ENCODE measurements at regions not wholly inside any gene's neighbourhood (a gene's known extent, or its start where the extent isn't known, plus 50 kb on each side); places are given as distances from the start of the nearest gene placed in this dataset.
"Not testable (repeated sequence)": the region's sequence is repeated elsewhere in the genome, so short reads cannot be mapped to it uniquely, and the experiment has no call there.

GRCh38 chr3:69658514-69659140, 80.6 kb upstream of the MITF start:
- no peak for DNase-seq (ENCODE audit: low read depth)
- no peak overlapping the region for H3K4me3 ChIP-seq (ENCODE audit: low read depth, low read length)
- TF ChIP-seq CTCF (conservative IDR thresholded peaks at IDR 0.05; ENCODE audit: low read depth, low read length), result no peak

GRCh38 chr3:69657030-69657429, 82.2 kb upstream of the MITF start:
- not testable (repeated sequence) for H3K4me3 ChIP-seq (ENCODE audit: low read depth, low read length); DNase-seq (ENCODE audit: low read depth)

- TF ChIP-seq CTCF (conservative IDR thresholded peaks at IDR 0.05; ENCODE audit: low read depth, low read length), result no peak
- no peak for DNase-seq (ENCODE audit: low read depth)
- H3K4me3 ChIP-seq (ENCODE audit: low read depth, low read length), result no peak overlapping the region
Measured at GRCh38 chr3:69651765-69652164, 87.5 kb upstream of the MITF start.

GRCh38 chr3:69650066-69650419, 89.2 kb upstream of the MITF start:
- DNase-seq (ENCODE audit: low read depth), result no peak
- TF ChIP-seq CTCF (conservative IDR thresholded peaks at IDR 0.05; ENCODE audit: low read depth, low read length), result no peak
- H3K4me3 ChIP-seq (ENCODE audit: low read depth, low read length), result no peak overlapping the region

- peak; percentile 45 for DNase-seq (ENCODE audit: low read depth)
- no peak for TF ChIP-seq CTCF (conservative IDR thresholded peaks at IDR 0.05; ENCODE audit: low read depth, low read length)
- H3K4me3 ChIP-seq (ENCODE audit: low read depth, low read length), result no peak overlapping the region
Measured at GRCh38 chr3:69649120-69650065, 89.9 kb upstream of the MITF start.

- no peak for TF ChIP-seq CTCF (conservative IDR thresholded peaks at IDR 0.05; ENCODE audit: low read depth, low read length)
- H3K4me3 ChIP-seq (ENCODE audit: low read depth, low read length), result no peak overlapping the region
Measured at GRCh38 chr3:69648126-69648525, 91.1 kb upstream of the MITF start.

GRCh38 chr3:69647511-69648110, 91.7 kb upstream of the MITF start:
- TF ChIP-seq CTCF (conservative IDR thresholded peaks at IDR 0.05; ENCODE audit: low read depth, low read length), result no peak
- no peak overlapping the region for H3K4me3 ChIP-seq (ENCODE audit: low read depth, low read length)
- no peak for DNase-seq (ENCODE audit: low read depth)

More at GRCh38 chr3:69648126-69648525, 91.1 kb upstream of the MITF start:
- no peak for DNase-seq (ENCODE audit: low read depth)

Data from epithelial cell of proximal tubule (primary cell).